ENCODE measurements at regions not wholly inside any gene's neighbourhood (a gene's known extent, or its start where the extent isn't known, plus 50 kb on each side); places are given as distances from the start of the nearest gene placed in this dataset.

- Histone ChIP-seq H3K4me2 (no peak overlapping the region), H3K36me3 (ENCODE audit: insufficient read depth) (no peaks in the 10 kb centered on the region), H2AFZ (ENCODE audit: low read depth) (no peak overlapping the region), H4K20me1 (ENCODE audit: insufficient read depth) (no peaks in the 10 kb centered on the region), H3K79me2 (ENCODE audit: insufficient read depth, low read depth) (no peaks in the 10 kb centered on the region), H3K27me3 (ENCODE audit: insufficient read depth, low read depth) (no peaks in the 10 kb centered on the region), H3K4me1 (ENCODE audit: low read depth, poor library complexity, severe bottlenecking) (no peaks in the 10 kb centered on the region), H3K27ac (no peak overlapping the region), H3K9ac (no peak overlapping the region), H3K4me3 (IDR thresholded peaks at IDR 0.05; ENCODE audit: insufficient read depth, low read depth, low read length) (no peak overlapping the region)
- TF ChIP-seq, protein P1, sequence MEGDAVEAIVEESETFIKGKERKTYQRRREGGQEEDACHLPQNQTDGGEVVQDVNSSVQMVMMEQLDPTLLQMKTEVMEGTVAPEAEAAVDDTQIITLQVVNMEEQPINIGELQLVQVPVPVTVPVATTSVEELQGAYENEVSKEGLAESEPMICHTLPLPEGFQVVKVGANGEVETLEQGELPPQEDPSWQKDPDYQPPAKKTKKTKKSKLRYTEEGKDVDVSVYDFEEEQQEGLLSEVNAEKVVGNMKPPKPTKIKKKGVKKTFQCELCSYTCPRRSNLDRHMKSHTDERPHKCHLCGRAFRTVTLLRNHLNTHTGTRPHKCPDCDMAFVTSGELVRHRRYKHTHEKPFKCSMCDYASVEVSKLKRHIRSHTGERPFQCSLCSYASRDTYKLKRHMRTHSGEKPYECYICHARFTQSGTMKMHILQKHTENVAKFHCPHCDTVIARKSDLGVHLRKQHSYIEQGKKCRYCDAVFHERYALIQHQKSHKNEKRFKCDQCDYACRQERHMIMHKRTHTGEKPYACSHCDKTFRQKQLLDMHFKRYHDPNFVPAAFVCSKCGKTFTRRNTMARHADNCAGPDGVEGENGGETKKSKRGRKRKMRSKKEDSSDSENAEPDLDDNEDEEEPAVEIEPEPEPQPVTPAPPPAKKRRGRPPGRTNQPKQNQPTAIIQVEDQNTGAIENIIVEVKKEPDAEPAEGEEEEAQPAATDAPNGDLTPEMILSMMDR (conservative IDR thresholded peaks at IDR 0.05; ENCODE audit: low read depth, low read length), result no peak
These were observed 71.0 kb upstream of the RAPH1 start for GRCh38 chr2:203606051-203606450.

DNA sequence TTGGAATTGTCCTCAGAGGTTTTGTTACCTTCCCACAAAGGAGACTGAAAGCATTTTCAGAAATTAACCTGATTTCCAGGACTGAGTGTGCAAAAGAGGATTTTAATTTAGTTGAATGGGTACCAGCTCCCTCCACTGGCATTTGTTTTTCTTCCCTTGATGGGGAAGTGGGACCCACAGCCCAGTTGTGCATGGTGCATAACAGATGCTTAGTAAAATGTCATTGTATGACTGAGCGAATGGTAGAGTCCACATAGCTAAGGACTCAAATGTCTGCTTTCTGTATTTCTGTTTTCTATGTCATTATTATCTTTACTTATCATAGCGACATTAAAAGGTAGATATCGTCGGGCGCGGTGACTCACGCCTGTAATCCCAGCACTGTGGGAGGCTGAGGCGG, 75.5 kb upstream of the RAPH1 start:
- Histone ChIP-seq H3K27ac (no peak overlapping the region), H2AFZ (ENCODE audit: low read depth) (no peak overlapping the region), H3K79me2 (ENCODE audit: insufficient read depth, low read depth) (no peaks in the 10 kb centered on the region), H3K36me3 (ENCODE audit: insufficient read depth) (no peaks in the 10 kb centered on the region), H3K4me2 (no peak overlapping the region), H3K9ac (no peak overlapping the region), H3K4me1 (ENCODE audit: low read depth, poor library complexity, severe bottlenecking) (no peaks in the 10 kb centered on the region), H4K20me1 (ENCODE audit: insufficient read depth) (no peaks in the 10 kb centered on the region), H3K4me3 (IDR thresholded peaks at IDR 0.05; ENCODE audit: insufficient read depth, low read depth, low read length) (no peak overlapping the region), H3K27me3 (ENCODE audit: insufficient read depth, low read depth) (no peaks in the 10 kb centered on the region)
- TF ChIP-seq, protein P1 (conservative IDR thresholded peaks at IDR 0.05; ENCODE audit: low read depth, low read length), result no peak

- H3K27me3 ChIP-seq (ENCODE audit: insufficient read depth, low read depth), result no peaks in the 10 kb centered on the region
- H3K36me3 ChIP-seq (ENCODE audit: insufficient read depth), result no peaks in the 10 kb centered on the region
- no peaks in the 10 kb centered on the region for H3K79me2 ChIP-seq (ENCODE audit: insufficient read depth, low read depth)
- H4K20me1 ChIP-seq (ENCODE audit: insufficient read depth), result no peaks in the 10 kb centered on the region
- H3K9ac ChIP-seq, result no peak overlapping the region
- H3K4me2 ChIP-seq, result no peak overlapping the region
- TF ChIP-seq, protein P1 (conservative IDR thresholded peaks at IDR 0.05; ENCODE audit: low read depth, low read length), result no peak
- H3K27ac ChIP-seq, result no peak overlapping the region
- no peak overlapping the region for H2AFZ ChIP-seq (ENCODE audit: low read depth)
- no peak overlapping the region for H3K4me3 ChIP-seq (IDR thresholded peaks at IDR 0.05; ENCODE audit: insufficient read depth, low read depth, low read length)
- no peaks in the 10 kb centered on the region for H3K4me1 ChIP-seq (ENCODE audit: low read depth, poor library complexity, severe bottlenecking)
These were observed 77.1 kb upstream of the RAPH1 start for GRCh38 chr2:203612246-203612645.

DNA sequence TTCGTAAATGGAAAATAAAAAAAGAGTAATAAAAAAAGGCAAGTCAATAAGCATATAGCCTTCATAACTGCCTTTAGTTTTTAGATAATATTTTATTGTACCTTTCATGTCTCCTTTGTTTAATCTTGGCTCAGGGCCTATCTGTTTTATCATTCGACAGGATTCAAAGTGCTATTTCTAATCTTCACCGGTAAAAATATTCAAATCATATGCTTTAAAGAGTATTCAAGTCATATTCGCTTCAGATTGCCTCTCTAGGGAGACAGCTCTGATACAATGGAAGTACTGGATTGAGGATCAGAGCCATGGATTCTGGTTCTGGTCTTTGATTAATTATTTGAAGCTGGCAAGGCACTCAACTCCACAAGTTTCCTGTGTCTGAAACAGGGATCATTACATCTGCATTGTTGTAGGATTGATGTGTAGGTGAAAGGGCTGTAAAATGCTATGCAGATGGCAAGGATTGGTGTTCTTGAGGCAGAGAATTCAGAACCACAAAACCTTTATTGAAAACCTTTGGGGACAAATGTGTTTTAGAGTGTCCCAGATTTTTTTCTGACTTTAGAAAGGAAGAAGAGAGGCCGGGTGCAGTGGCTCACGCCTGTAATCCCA, 84.3 kb upstream of the RAPH1 start:
- TF ChIP-seq, protein P1 (conservative IDR thresholded peaks at IDR 0.05; ENCODE audit: low read depth, low read length), result no peak
- H3K79me2 ChIP-seq (ENCODE audit: insufficient read depth, low read depth), result no peaks in the 10 kb centered on the region

More for the DNA sequence above, 84.3 kb upstream of the RAPH1 start:
- Histone ChIP-seq H3K27me3 (ENCODE audit: insufficient read depth, low read depth) (no peaks in the 10 kb centered on the region), H3K9ac (no peak overlapping the region), H2AFZ (ENCODE audit: low read depth) (no peak overlapping the region), H3K4me1 (ENCODE audit: low read depth, poor library complexity, severe bottlenecking) (no peaks in the 10 kb centered on the region), H3K4me2 (no peak overlapping the region), H3K36me3 (ENCODE audit: insufficient read depth) (no peaks in the 10 kb centered on the region), H4K20me1 (ENCODE audit: insufficient read depth) (no peaks in the 10 kb centered on the region), H3K4me3 (IDR thresholded peaks at IDR 0.05; ENCODE audit: insufficient read depth, low read depth, low read length) (no peak overlapping the region), H3K27ac (no peak overlapping the region)
